Neuronal stem cell (in vitro differentiated cells): ENCODE measurements at regions not wholly inside any gene's neighbourhood (a gene's known extent, or its start where the extent isn't known, plus 50 kb on each side); places are given as distances from the start of the nearest gene placed in this dataset.

Experiments used
- DNase-seq: peaks from one replicate; pipeline ENCODE4 v3.0.0-alpha.2; 2013; ENCODE audit warnings: low spot score
- H2AFZ ChIP-seq: one replicate; pipeline ENCODE4 v1.6.1; 2013; ENCODE audit warnings: mild to moderate bottlenecking, low read length, inconsistent platforms
- H2AK5ac ChIP-seq: 2 replicates; pipeline ENCODE4 v1.6.1; 2013; ENCODE audit warnings: low read depth, mild to moderate bottlenecking, inconsistent platforms, low read length, moderate library complexity, mixed read lengths
- H2BK120ac ChIP-seq: 2 replicates; pipeline ENCODE4 v1.6.1; 2013; ENCODE audit warnings: low read depth, mild to moderate bottlenecking, inconsistent platforms, low read length, moderate library complexity, mixed read lengths
- H2BK12ac ChIP-seq: one replicate; pipeline ENCODE4 v1.6.1; 2013; ENCODE audit warnings: low read length, inconsistent platforms
- H2BK15ac ChIP-seq: 2 replicates; pipeline ENCODE4 v1.6.1; 2013; ENCODE audit warnings: mild to moderate bottlenecking, low read length, inconsistent platforms, mixed read lengths
- H2BK5ac ChIP-seq: one replicate; pipeline ENCODE4 v1.6.1; 2013; ENCODE audit warnings: inconsistent platforms, mild to moderate bottlenecking, low read length, moderate library complexity
- H3K14ac ChIP-seq: one replicate; pipeline ENCODE4 v1.6.1; 2013; ENCODE audit warnings: low read length, inconsistent platforms
- H3K18ac ChIP-seq: 2 replicates; pipeline ENCODE4 v1.6.1; 2013; ENCODE audit warnings: low read length, inconsistent platforms
- H3K23ac ChIP-seq: 2 replicates; pipeline ENCODE4 v1.6.1; 2013; ENCODE audit warnings: low read depth, mild to moderate bottlenecking, mixed read lengths, low read length, inconsistent platforms; ENCODE audit not compliant: poor library complexity
- H3K27ac ChIP-seq: replicated peaks from 3 replicates; pipeline ENCODE4 v1.5.1; 2013; ENCODE audit warnings: low read length, inconsistent platforms
- H3K27me3 ChIP-seq, 3 experiments: 2 replicates each; pipeline ENCODE4 v1.6.1; 2013; ENCODE audit warnings: low read length in 3 of 3, mild to moderate bottlenecking in 2 of 3, inconsistent platforms in 1 of 3, low read depth in 1 of 3, mixed read lengths in 1 of 3, moderate library complexity in 1 of 3; ENCODE audit not compliant: control insufficient read depth in 3 of 3, insufficient read depth in 3 of 3
- H3K36me3 ChIP-seq, 2 donors: replicated peaks in 1 of 2; 2 replicates each; pipeline ENCODE4 v1.6.1; 2013; ENCODE audit warnings: low read length in 2 of 2; ENCODE audit not compliant: control insufficient read depth in 2 of 2, insufficient read depth in 2 of 2
- H3K4ac ChIP-seq: 2 replicates; pipeline ENCODE4 v1.6.1; 2013; ENCODE audit warnings: inconsistent platforms, mild to moderate bottlenecking, low read length, moderate library complexity
- H3K4me1 ChIP-seq, 2 donors: 1 replicate in 1 of 2; 2 replicates in 1 of 2; pipeline ENCODE4 v1.6.1; 2013; ENCODE audit warnings: low read length in 2 of 2, low read depth in 1 of 2; ENCODE audit not compliant: control insufficient read depth in 2 of 2, insufficient read depth in 1 of 2
- H3K4me2 ChIP-seq: one replicate; pipeline ENCODE4 v1.6.1; 2013; ENCODE audit warnings: mild to moderate bottlenecking, low read length, inconsistent platforms; ENCODE audit not compliant: insufficient read depth, poor library complexity, severe bottlenecking
- H3K4me3 ChIP-seq, 2 donors: 2 replicates each; pipeline ENCODE4 v1.5.1; 2013; ENCODE audit warnings: low read length in 2 of 2, mild to moderate bottlenecking in 2 of 2, inconsistent platforms in 1 of 2, moderate library complexity in 1 of 2
- H3K79me1 ChIP-seq: one replicate; pipeline ENCODE4 v1.6.1; 2013; ENCODE audit warnings: low read depth, mild to moderate bottlenecking, inconsistent platforms, low read length, moderate library complexity
- H3K9ac ChIP-seq: one replicate; pipeline ENCODE4 v1.6.1; 2013; ENCODE audit warnings: mild to moderate bottlenecking, low read depth, low read length, inconsistent platforms; ENCODE audit not compliant: poor library complexity
- H3K9me3 ChIP-seq, 2 donors: replicated peaks in 1 of 2; 2 replicates each; pipeline versions ENCODE3 to v1.6.1; 2013; ENCODE audit warnings: low read length in 2 of 2, mild to moderate bottlenecking in 2 of 2, inconsistent platforms in 1 of 2, low read depth in 1 of 2, mixed read lengths in 1 of 2, moderate library complexity in 1 of 2; ENCODE audit not compliant: control insufficient read depth in 2 of 2, insufficient read depth in 1 of 2
- H4K8ac ChIP-seq: one replicate; pipeline ENCODE4 v1.6.1; 2013; ENCODE audit warnings: low read depth, mild to moderate bottlenecking, inconsistent platforms, low read length, moderate library complexity
- H4K91ac ChIP-seq: one replicate; pipeline ENCODE4 v1.6.1; 2013; ENCODE audit warnings: low read length, low read depth, mild to moderate bottlenecking, inconsistent platforms; ENCODE audit not compliant: poor library complexity
- WGBS, 2 donors: extraction: QIAGEN DNeasy Blood & Tissue Kit; methylation state at CpG; one replicate each; pipeline ENCODE4 v1.1.7; 2013; ENCODE audit warnings: missing lambda C conversion rate in 2 of 2, mixed read lengths in 1 of 2; ENCODE audit not compliant: insufficient read length in 2 of 2, insufficient replicate concordance in 1 of 2; ENCODE audit errors: extremely low coverage in 2 of 2; 5-methylcytosine and 5-hydroxymethylcytosine counted together

DNA sequence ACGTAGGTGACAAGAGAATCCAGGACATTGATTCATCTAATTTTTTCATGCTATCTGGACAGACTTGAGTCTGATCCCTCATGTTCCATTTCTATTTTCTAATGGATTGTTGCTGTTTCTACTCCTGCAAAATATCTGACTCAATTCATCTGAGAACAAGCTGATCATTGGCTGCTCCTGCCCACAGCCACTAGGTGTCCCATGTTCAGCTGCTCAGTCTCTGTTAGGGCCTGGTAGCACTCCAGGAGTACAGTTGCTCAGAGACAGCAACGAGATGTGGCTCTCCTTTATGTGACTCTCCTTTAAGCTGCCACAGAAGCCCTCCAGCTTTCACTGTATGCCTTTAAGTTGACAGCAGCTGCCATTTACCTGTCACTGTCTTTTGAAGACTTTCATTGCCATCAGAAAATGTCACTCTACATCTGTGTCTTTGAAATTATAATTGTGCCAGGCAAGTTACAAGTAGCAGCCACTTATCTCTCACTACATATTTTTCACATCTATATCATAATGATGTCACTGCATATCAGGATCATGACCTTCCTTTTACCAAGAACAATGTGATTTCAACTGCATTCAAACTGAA lies 1944.2 kb upstream of the NUDT12 start:
- Histone ChIP-seq H2AFZ (no peak overlapping the region), H4K8ac (no peak overlapping the region), H2AK5ac (no peak overlapping the region), H3K14ac (no peak overlapping the region), H2BK120ac (no peak overlapping the region), H3K4ac (no peak overlapping the region), H2BK15ac (no peak overlapping the region), H3K23ac (no peak overlapping the region), H2BK12ac (no peak overlapping the region), H4K91ac (no peak overlapping the region), H3K27ac (no peak overlapping the region), H3K9me3 (no peaks in the 10 kb centered on the region), H2BK5ac (no peak overlapping the region), H3K4me1 (peaks cover 2 to 4% of the 10 kb centered on the region in 2 donors), H3K4me2 (no peak overlapping the region), H3K79me1 (no peaks in the 10 kb centered on the region), H3K18ac (no peak overlapping the region), H3K36me3 (no peaks in the 10 kb centered on the region), H3K9ac (no peak overlapping the region), H3K27me3 (no peaks in the 10 kb centered on the region), H3K4me3 (no peak overlapping the region)
- WGBS, 2 donors: no CpG with 5 or more reads among the region's 2 CpGs
- DNase-seq: no peak

DNA sequence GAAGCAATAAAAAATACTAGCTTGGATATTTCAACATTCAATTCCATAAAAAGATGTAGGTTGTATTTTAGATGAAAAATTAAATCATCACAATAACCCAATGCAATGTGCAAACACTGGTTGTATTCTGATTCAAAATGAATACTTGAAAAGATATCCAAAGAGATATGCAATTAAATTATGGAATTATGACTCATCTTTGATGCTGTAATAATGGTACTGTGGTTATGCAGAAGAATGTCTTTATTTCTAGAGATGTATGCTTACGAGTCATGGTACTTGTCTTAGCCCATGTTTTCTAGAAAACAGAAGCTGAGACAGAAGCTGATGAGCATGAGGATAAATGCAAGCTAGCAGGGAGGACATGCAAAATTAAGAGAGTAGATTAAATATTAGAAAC lies 1941.4 kb upstream of the NUDT12 start:
- H3K9ac ChIP-seq: no peak overlapping the region
- H2AK5ac ChIP-seq: no peak overlapping the region
- peaks cover 0 to 4% of the 10 kb centered on the region in 2 donors for H3K4me1 ChIP-seq
- no peak for DNase-seq
- H3K9me3 ChIP-seq: no peaks in the 10 kb centered on the region
- no peak overlapping the region for H3K14ac ChIP-seq
- no peak overlapping the region for H2BK120ac ChIP-seq
- no peak overlapping the region for H3K4me2 ChIP-seq
- H2BK5ac ChIP-seq: no peak overlapping the region
- no peaks in the 10 kb centered on the region for H3K79me1 ChIP-seq
- H3K27me3 ChIP-seq: no peaks in the 10 kb centered on the region
- no peak overlapping the region for H3K27ac ChIP-seq
- H3K4ac ChIP-seq: no peak overlapping the region
- H3K23ac ChIP-seq: no peak overlapping the region
- no peak overlapping the region for H4K8ac ChIP-seq
- H2BK12ac ChIP-seq: no peak overlapping the region
- H4K91ac ChIP-seq: no peak overlapping the region
- no peak overlapping the region for H2BK15ac ChIP-seq
- no peak overlapping the region for H3K4me3 ChIP-seq
- no peaks in the 10 kb centered on the region for H3K36me3 ChIP-seq
- no peak overlapping the region for H2AFZ ChIP-seq
- no peak overlapping the region for H3K18ac ChIP-seq
- WGBS, 2 donors: no CpG with 5 or more reads among the region's 1 CpG

DNA sequence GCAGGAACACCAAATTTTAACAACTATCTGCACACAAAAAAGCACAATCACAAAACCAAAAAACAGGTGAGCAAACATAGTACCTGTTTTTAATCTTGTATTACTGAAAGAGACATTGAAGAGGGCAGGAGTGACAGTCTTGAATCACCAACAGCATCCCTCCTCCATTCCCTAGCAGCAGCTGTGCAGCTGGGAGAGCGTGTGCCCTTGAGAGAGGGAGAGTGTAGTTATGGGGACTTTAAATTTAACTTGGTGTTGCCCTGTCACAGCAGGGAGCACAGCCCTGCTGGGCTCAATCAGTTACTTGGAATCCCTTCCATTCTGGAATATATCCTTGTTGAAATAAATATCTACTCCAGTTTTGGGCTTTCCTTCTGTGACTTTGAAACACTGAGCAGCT lies 1938.7 kb upstream of the NUDT12 start:
- Histone ChIP-seq H3K27ac (no peak overlapping the region), H2BK120ac (no peak overlapping the region), H2BK5ac (no peak overlapping the region), H3K23ac (no peak overlapping the region), H2BK12ac (no peak overlapping the region), H2BK15ac (no peak overlapping the region), H2AFZ (no peak overlapping the region), H4K8ac (no peak overlapping the region), H3K4me1 (peaks cover 0 to 3% of the 10 kb centered on the region in 2 donors), H3K18ac (no peak overlapping the region), H3K4me3 (no peak overlapping the region), H3K4me2 (no peak overlapping the region), H3K36me3 (no peaks in the 10 kb centered on the region), H3K79me1 (no peaks in the 10 kb centered on the region), H3K4ac (no peak overlapping the region), H2AK5ac (no peak overlapping the region), H3K14ac (no peak overlapping the region), H3K9ac (no peak overlapping the region), H3K9me3 (no peaks in the 10 kb centered on the region), H3K27me3 (no peaks in the 10 kb centered on the region), H4K91ac (no peak overlapping the region)
- no peak for DNase-seq
- no CpG with 5 or more reads among the region's 1 CpG for WGBS, 2 donors

DNA sequence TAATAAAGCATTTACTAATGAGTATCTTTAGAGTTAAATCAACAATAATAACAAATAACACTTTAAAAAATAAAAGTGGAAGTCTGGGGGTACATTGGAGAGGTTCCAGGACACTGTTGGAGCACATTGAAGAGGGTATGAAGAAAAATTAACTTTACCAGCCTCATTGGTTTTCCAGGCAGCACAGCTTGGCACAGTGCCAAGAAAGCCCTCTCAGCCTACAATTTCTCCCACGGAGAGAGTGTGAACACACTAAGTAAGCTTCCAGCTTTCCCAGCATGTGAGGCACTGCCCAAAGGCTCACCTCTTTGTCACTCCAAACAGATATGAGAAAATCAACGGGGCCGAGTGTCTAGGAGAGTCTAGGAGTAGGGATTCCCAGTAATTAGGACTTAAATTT lies 1912.8 kb upstream of the NUDT12 start:
- no peak overlapping the region for H3K23ac ChIP-seq
- no peak overlapping the region for H3K4ac ChIP-seq
- no peak overlapping the region for H3K14ac ChIP-seq
- no peak overlapping the region for H3K4me2 ChIP-seq
- H3K18ac ChIP-seq: no peak overlapping the region
- no peak overlapping the region for H3K9ac ChIP-seq
- H3K9me3 ChIP-seq: peaks cover 0 to 3% of the 10 kb centered on the region in 2 donors
- no peaks in the 10 kb centered on the region for H3K36me3 ChIP-seq
- H3K4me3 ChIP-seq: no peak overlapping the region
- H2BK5ac ChIP-seq: no peak overlapping the region
- no peak overlapping the region for H2BK120ac ChIP-seq
- H2AFZ ChIP-seq: no peak overlapping the region
- H4K91ac ChIP-seq: no peak overlapping the region
- H2AK5ac ChIP-seq: no peak overlapping the region
- H2BK12ac ChIP-seq: no peak overlapping the region
- no peaks in the 10 kb centered on the region for H3K79me1 ChIP-seq
- no CpG with 5 or more reads among the region's 3 CpGs for WGBS, 2 donors
- no peaks in the 10 kb centered on the region for H3K4me1 ChIP-seq
- H4K8ac ChIP-seq: no peak overlapping the region
- H3K27me3 ChIP-seq: no peaks in the 10 kb centered on the region
- H2BK15ac ChIP-seq: no peak overlapping the region
- DNase-seq: no peak
- H3K27ac ChIP-seq: no peak overlapping the region
